GM12865 (cell line): ENCODE measurements at regions not wholly inside any gene's neighbourhood (a gene's known extent, or its start where the extent isn't known, plus 50 kb on each side); places are given as distances from the start of the nearest gene placed in this dataset.

Experiments
- DNase-seq: peaks from one replicate; pipeline ENCODE4 v3.0.0; 2010; ENCODE audit warnings: low read depth
- H3K4me3 ChIP-seq: 2 replicates; pipeline ENCODE4 v1.5.1; 2011; ENCODE audit warnings: mild to moderate bottlenecking, low read depth, low read length, control low read depth
- CTCF ChIP-seq: IDR thresholded peaks from 2 replicates; pipeline ENCODE4 v1.5.1; 2011; ENCODE audit warnings: low read length, control low read depth, low read depth, inconsistent platforms; ENCODE audit not compliant: insufficient read depth; ENCODE audit errors: missing control alignments

- no peak for TF ChIP-seq CTCF
- DNase-seq, result no peak
Measured at GRCh38 chr21:35243171-35243570, 194.1 kb upstream of the RUNX1 start.

GRCh38 chr21:35239811-35240219, 190.7 kb upstream of the RUNX1 start:
- no peak overlapping the region for H3K4me3 ChIP-seq
- no peak for DNase-seq
- no peak for TF ChIP-seq CTCF

More at GRCh38 chr21:35243171-35243570, 194.1 kb upstream of the RUNX1 start:
- no peak overlapping the region for H3K4me3 ChIP-seq

- TF ChIP-seq CTCF, result no peak
- no peak for DNase-seq
- H3K4me3 ChIP-seq, result no peak overlapping the region
Measured at GRCh38 chr21:35238119-35238518, 189.0 kb upstream of the RUNX1 start.

- no peak for DNase-seq
- no peak for TF ChIP-seq CTCF
- no peak overlapping the region for H3K4me3 ChIP-seq
Measured at GRCh38 chr21:35237287-35237686, 188.2 kb upstream of the RUNX1 start.

GRCh38 chr21:35236090-35236489, 187.0 kb upstream of the RUNX1 start:
- no peak overlapping the region for H3K4me3 ChIP-seq
- DNase-seq, result peak; percentile 67
- TF ChIP-seq CTCF, result no peak

GRCh38 chr21:35234725-35235124, 185.6 kb upstream of the RUNX1 start:
- H3K4me3 ChIP-seq, result no peak overlapping the region
- no peak for TF ChIP-seq CTCF
- DNase-seq, result peak; percentile 54

GRCh38 chr21:35233756-35234155, 184.7 kb upstream of the RUNX1 start:
- no peak overlapping the region for H3K4me3 ChIP-seq
- DNase-seq, result no peak

More at GRCh38 chr21:35233756-35234155, 184.7 kb upstream of the RUNX1 start:
- no peak for TF ChIP-seq CTCF
